ENCODE measurements at regions not wholly inside any gene's neighbourhood (a gene's known extent, or its start where the extent isn't known, plus 50 kb on each side); places are given as distances from the start of the nearest gene placed in this dataset.
"Not testable (repeated sequence)": the region's sequence is repeated elsewhere in the genome, so short reads cannot be mapped to it uniquely, and the experiment has no call there.

GRCh38 chr18:28425886-28426285 is 249.0 kb upstream of the CDH2 start:
- Mint-ChIP-seq H3K36me3 (no peaks in the 10 kb centered on the region), H3K9me3 (peaks cover 3% of the 10 kb centered on the region), H3K27me3 (no peaks in the 10 kb centered on the region), H3K4me1 (no peaks in the 10 kb centered on the region), H3K27ac (no peak overlapping the region), H3K4me3 (no peak overlapping the region)
- DNase-seq (no peak), ATAC-seq (ENCODE audit: low read depth) (no peak)
- POLR2A ChIA-PET: no interaction called here

GRCh38 chr18:28422577-28422976 is 245.6 kb upstream of the CDH2 start:
- POLR2A ChIA-PET: no interaction called here
- no peaks in the 10 kb centered on the region for H3K4me1 Mint-ChIP-seq
- H3K36me3 Mint-ChIP-seq: no peaks in the 10 kb centered on the region
- ATAC-seq (ENCODE audit: low read depth) (no peak), DNase-seq (no peak)
- H3K4me3 Mint-ChIP-seq: no peak overlapping the region
- H3K27ac Mint-ChIP-seq: no peak overlapping the region
- no peaks in the 10 kb centered on the region for H3K27me3 Mint-ChIP-seq
- H3K9me3 Mint-ChIP-seq: peaks cover 3% of the 10 kb centered on the region

GRCh38 chr18:28421950-28422349 is 245.0 kb upstream of the CDH2 start:
- H3K27ac Mint-ChIP-seq; H3K27me3 Mint-ChIP-seq; ATAC-seq (ENCODE audit: low read depth); H3K4me3 Mint-ChIP-seq; H3K36me3 Mint-ChIP-seq; DNase-seq; H3K9me3 Mint-ChIP-seq; H3K4me1 Mint-ChIP-seq; POLR2A ChIA-PET: not testable (repeated sequence)

GRCh38 chr18:28412521-28412920 is 235.6 kb upstream of the CDH2 start:
- H3K4me3 Mint-ChIP-seq: no peak overlapping the region

GRCh38 chr18:28411806-28412205 is 234.9 kb upstream of the CDH2 start:
- H3K4me3 Mint-ChIP-seq: no peak overlapping the region
- no peaks in the 10 kb centered on the region for H3K4me1 Mint-ChIP-seq
- no peaks in the 10 kb centered on the region for H3K36me3 Mint-ChIP-seq
- no peak overlapping the region for H3K27ac Mint-ChIP-seq
- POLR2A ChIA-PET: no interaction called here
- ATAC-seq (ENCODE audit: low read depth): no peak
- no peaks in the 10 kb centered on the region for H3K27me3 Mint-ChIP-seq
- peaks cover 5% of the 10 kb centered on the region for H3K9me3 Mint-ChIP-seq
- DNase-seq: no peak

More at GRCh38 chr18:28412521-28412920, 235.6 kb upstream of the CDH2 start:
- POLR2A ChIA-PET: no interaction called here
- H3K4me1 Mint-ChIP-seq: no peaks in the 10 kb centered on the region
- DNase-seq: no peak
- no peaks in the 10 kb centered on the region for H3K36me3 Mint-ChIP-seq
- H3K27ac Mint-ChIP-seq: no peak overlapping the region
- no peak for ATAC-seq (ENCODE audit: low read depth)
- H3K27me3 Mint-ChIP-seq: no peaks in the 10 kb centered on the region
- peaks cover 5% of the 10 kb centered on the region for H3K9me3 Mint-ChIP-seq

GRCh38 chr18:28409811-28410210 is 232.9 kb upstream of the CDH2 start:
- Mint-ChIP-seq H3K4me1 (no peaks in the 10 kb centered on the region), H3K9me3 (peaks cover 5% of the 10 kb centered on the region), H3K36me3 (no peaks in the 10 kb centered on the region), H3K27me3 (no peaks in the 10 kb centered on the region), H3K27ac (no peak overlapping the region), H3K4me3 (no peak overlapping the region)
- POLR2A ChIA-PET: no interaction called here
- DNase-seq: no peak
- no peak for ATAC-seq (ENCODE audit: low read depth)

- Mint-ChIP-seq H3K4me1 (no peaks in the 10 kb centered on the region), H3K9me3 (peaks cover 5% of the 10 kb centered on the region), H3K36me3 (no peaks in the 10 kb centered on the region), H3K27me3 (no peaks in the 10 kb centered on the region), H3K27ac (no peak overlapping the region), H3K4me3 (no peak overlapping the region)
- POLR2A ChIA-PET: no interaction called here
- DNase-seq (no peak), ATAC-seq (ENCODE audit: low read depth) (no peak)
These were observed 231.6 kb upstream of the CDH2 start for GRCh38 chr18:28408528-28408927.

GRCh38 chr18:28407681-28408080 is 230.8 kb upstream of the CDH2 start:
- Mint-ChIP-seq H3K27ac (no peak overlapping the region), H3K9me3 (peaks cover 5% of the 10 kb centered on the region), H3K4me3 (no peak overlapping the region), H3K4me1 (no peaks in the 10 kb centered on the region), H3K27me3 (no peaks in the 10 kb centered on the region), H3K36me3 (no peaks in the 10 kb centered on the region)
- POLR2A ChIA-PET: no interaction called here
- ATAC-seq (ENCODE audit: low read depth) (no peak), DNase-seq (no peak)

- H3K4me1 Mint-ChIP-seq: no peaks in the 10 kb centered on the region
- POLR2A ChIA-PET: no interaction called here
- DNase-seq: no peak
- no peaks in the 10 kb centered on the region for H3K36me3 Mint-ChIP-seq
- no peaks in the 10 kb centered on the region for H3K27me3 Mint-ChIP-seq
- no peak overlapping the region for H3K27ac Mint-ChIP-seq
- ATAC-seq (ENCODE audit: low read depth): no peak
- peaks cover 6% of the 10 kb centered on the region for H3K9me3 Mint-ChIP-seq
- no peak overlapping the region for H3K4me3 Mint-ChIP-seq
These were observed 229.6 kb upstream of the CDH2 start for GRCh38 chr18:28406533-28406932.

- Mint-ChIP-seq H3K4me1 (no peaks in the 10 kb centered on the region), H3K27ac (no peak overlapping the region), H3K9me3 (peaks cover 4% of the 10 kb centered on the region), H3K36me3 (no peaks in the 10 kb centered on the region), H3K4me3 (no peak overlapping the region), H3K27me3 (no peaks in the 10 kb centered on the region)
- DNase-seq (no peak), ATAC-seq (ENCODE audit: low read depth) (no peak)
- POLR2A ChIA-PET: no interaction called here
These were observed 227.8 kb upstream of the CDH2 start for GRCh38 chr18:28404694-28405093.

GRCh38 chr18:28399781-28400362 is 222.9 kb upstream of the CDH2 start:
- H3K27ac Mint-ChIP-seq: no peak overlapping the region
- H3K4me3 Mint-ChIP-seq: no peak overlapping the region
- no peaks in the 10 kb centered on the region for H3K4me1 Mint-ChIP-seq
- DNase-seq (no peak), ATAC-seq (ENCODE audit: low read depth) (no peak)
- POLR2A ChIA-PET: no interaction called here
- H3K9me3 Mint-ChIP-seq: peaks cover 9% of the 10 kb centered on the region
- H3K36me3 Mint-ChIP-seq: no peaks in the 10 kb centered on the region
- H3K27me3 Mint-ChIP-seq: no peaks in the 10 kb centered on the region

- no peak for DNase-seq
- ATAC-seq (ENCODE audit: low read depth): no peak
- Mint-ChIP-seq H3K36me3 (no peaks in the 10 kb centered on the region), H3K27me3 (no peaks in the 10 kb centered on the region), H3K4me3 (no peak overlapping the region), H3K4me1 (no peaks in the 10 kb centered on the region), H3K27ac (no peak overlapping the region), H3K9me3 (peaks cover 11% of the 10 kb centered on the region)
- POLR2A ChIA-PET: no interaction called here
These were observed 221.5 kb upstream of the CDH2 start for GRCh38 chr18:28398471-28398870.

- H3K4me3 Mint-ChIP-seq: no peak overlapping the region
- H3K9me3 Mint-ChIP-seq: peaks cover 9% of the 10 kb centered on the region
- POLR2A ChIA-PET: no interaction called here
- DNase-seq: no peak
- H3K36me3 Mint-ChIP-seq: no peaks in the 10 kb centered on the region
- H3K4me1 Mint-ChIP-seq: no peaks in the 10 kb centered on the region
- ATAC-seq (ENCODE audit: low read depth): no peak
- no peaks in the 10 kb centered on the region for H3K27me3 Mint-ChIP-seq
- H3K27ac Mint-ChIP-seq: no peak overlapping the region
These were observed 213.1 kb upstream of the CDH2 start for GRCh38 chr18:28390022-28390421.

GRCh38 chr18:28382215-28382879 is 205.4 kb upstream of the CDH2 start:
- peaks cover 9% of the 10 kb centered on the region for H3K9me3 Mint-ChIP-seq

More at GRCh38 chr18:28382215-28382879, 205.4 kb upstream of the CDH2 start:
- ATAC-seq (ENCODE audit: low read depth) (no peak), DNase-seq (no peak)
- Mint-ChIP-seq H3K36me3 (no peaks in the 10 kb centered on the region), H3K4me1 (no peaks in the 10 kb centered on the region), H3K27me3 (no peaks in the 10 kb centered on the region), H3K27ac (no peak overlapping the region), H3K4me3 (no peak overlapping the region)
- POLR2A ChIA-PET: no interaction called here

Data from activated naive CD8-positive, alpha-beta T cell treated with anti-CD3 and anti-CD28 coated beads, Interleukin-2, amount 10 ng/mL, durations not matched to agents 7 days and 5 days (primary cell).